HL-60 (cell line): ENCODE measurements at regions not wholly inside any gene's neighbourhood (a gene's known extent, or its start where the extent isn't known, plus 50 kb on each side); places are given as distances from the start of the nearest gene placed in this dataset.

Experiments used
- DNase-seq, 2 experiments: peaks; one replicate each; pipeline ENCODE4 v3.0.0-alpha.2; 2010 to 2020; ENCODE audit warnings: low read depth in 1 of 2, low spot score in 1 of 2
- H3K27ac ChIP-seq: fragments of 250-450 bp; sonication (Bioruptor Pico); replicated peaks from 2 replicates; pipeline ENCODE4 v1.5.1; 2020; ENCODE audit warnings: mild to moderate bottlenecking, moderate library complexity
- H3K27me3 ChIP-seq: fragments of 250-450 bp; sonication (Bioruptor Pico); 2 replicates; pipeline ENCODE4 v1.5.1; 2021; ENCODE audit warnings: mild to moderate bottlenecking, moderate library complexity; ENCODE audit not compliant: insufficient read depth, poor library complexity, severe bottlenecking
- H3K4me3 ChIP-seq: replicated peaks from 2 replicates; pipeline ENCODE4 v1.5.1; 2011; ENCODE audit warnings: mild to moderate bottlenecking, control low read depth, low read length; ENCODE audit not compliant: insufficient read depth
- GABPA ChIP-seq: IDR thresholded peaks from 2 replicates; pipeline ENCODE4 v1.6.1; 2012; ENCODE audit warnings: low read depth
- POLR2AphosphoS5 ChIP-seq: IDR thresholded peaks from 2 replicates; pipeline ENCODE4 v1.6.1; 2012; ENCODE audit warnings: low read depth
- SPI1 ChIP-seq: IDR thresholded peaks from 2 replicates; pipeline ENCODE4 v1.6.1; 2012; ENCODE audit warnings: low read depth, mild to moderate bottlenecking, borderline replicate concordance
- TF ChIP-seq, protein P1 (sequence below): IDR thresholded peaks from 2 replicates; pipeline ENCODE4 v1.6.1; 2012; ENCODE audit warnings: low read depth; ENCODE audit not compliant: insufficient replicate concordance
- TF ChIP-seq, protein P2 (sequence below): IDR thresholded peaks from one replicate; pipeline ENCODE4 v1.5.1; 2011; ENCODE audit warnings: low read length, control low read depth, inconsistent platforms; ENCODE audit not compliant: insufficient read depth

DNA sequence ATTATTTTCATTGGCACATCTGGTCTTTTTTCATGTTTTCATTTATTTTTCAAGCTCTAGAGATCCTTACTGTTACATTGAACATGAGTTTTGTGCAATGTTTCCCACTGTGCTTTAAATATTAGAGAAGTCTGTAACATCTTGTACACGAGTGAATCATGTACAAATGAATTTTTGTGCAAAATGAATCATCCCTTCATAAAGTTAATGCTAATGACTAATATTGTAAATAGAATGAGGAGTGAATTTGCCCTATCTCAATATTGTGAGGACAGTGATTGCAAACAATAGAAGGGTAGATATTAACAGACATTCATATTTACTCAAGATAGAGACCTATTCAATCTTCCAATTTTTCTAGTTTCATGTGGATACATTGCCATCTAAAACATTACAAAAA, 463.3 kb upstream of the FOXG1 start:
- H3K27me3 ChIP-seq, result no peaks in the 10 kb centered on the region
- H3K4me3 ChIP-seq, result no peak overlapping the region
- TF ChIP-seq, protein P1, sequence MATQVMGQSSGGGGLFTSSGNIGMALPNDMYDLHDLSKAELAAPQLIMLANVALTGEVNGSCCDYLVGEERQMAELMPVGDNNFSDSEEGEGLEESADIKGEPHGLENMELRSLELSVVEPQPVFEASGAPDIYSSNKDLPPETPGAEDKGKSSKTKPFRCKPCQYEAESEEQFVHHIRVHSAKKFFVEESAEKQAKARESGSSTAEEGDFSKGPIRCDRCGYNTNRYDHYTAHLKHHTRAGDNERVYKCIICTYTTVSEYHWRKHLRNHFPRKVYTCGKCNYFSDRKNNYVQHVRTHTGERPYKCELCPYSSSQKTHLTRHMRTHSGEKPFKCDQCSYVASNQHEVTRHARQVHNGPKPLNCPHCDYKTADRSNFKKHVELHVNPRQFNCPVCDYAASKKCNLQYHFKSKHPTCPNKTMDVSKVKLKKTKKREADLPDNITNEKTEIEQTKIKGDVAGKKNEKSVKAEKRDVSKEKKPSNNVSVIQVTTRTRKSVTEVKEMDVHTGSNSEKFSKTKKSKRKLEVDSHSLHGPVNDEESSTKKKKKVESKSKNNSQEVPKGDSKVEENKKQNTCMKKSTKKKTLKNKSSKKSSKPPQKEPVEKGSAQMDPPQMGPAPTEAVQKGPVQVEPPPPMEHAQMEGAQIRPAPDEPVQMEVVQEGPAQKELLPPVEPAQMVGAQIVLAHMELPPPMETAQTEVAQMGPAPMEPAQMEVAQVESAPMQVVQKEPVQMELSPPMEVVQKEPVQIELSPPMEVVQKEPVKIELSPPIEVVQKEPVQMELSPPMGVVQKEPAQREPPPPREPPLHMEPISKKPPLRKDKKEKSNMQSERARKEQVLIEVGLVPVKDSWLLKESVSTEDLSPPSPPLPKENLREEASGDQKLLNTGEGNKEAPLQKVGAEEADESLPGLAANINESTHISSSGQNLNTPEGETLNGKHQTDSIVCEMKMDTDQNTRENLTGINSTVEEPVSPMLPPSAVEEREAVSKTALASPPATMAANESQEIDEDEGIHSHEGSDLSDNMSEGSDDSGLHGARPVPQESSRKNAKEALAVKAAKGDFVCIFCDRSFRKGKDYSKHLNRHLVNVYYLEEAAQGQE, result no peak
- TF ChIP-seq POLR2AphosphoS5 (no peak), GABPA (no peak), SPI1 (no peak)
- TF ChIP-seq, protein P2, sequence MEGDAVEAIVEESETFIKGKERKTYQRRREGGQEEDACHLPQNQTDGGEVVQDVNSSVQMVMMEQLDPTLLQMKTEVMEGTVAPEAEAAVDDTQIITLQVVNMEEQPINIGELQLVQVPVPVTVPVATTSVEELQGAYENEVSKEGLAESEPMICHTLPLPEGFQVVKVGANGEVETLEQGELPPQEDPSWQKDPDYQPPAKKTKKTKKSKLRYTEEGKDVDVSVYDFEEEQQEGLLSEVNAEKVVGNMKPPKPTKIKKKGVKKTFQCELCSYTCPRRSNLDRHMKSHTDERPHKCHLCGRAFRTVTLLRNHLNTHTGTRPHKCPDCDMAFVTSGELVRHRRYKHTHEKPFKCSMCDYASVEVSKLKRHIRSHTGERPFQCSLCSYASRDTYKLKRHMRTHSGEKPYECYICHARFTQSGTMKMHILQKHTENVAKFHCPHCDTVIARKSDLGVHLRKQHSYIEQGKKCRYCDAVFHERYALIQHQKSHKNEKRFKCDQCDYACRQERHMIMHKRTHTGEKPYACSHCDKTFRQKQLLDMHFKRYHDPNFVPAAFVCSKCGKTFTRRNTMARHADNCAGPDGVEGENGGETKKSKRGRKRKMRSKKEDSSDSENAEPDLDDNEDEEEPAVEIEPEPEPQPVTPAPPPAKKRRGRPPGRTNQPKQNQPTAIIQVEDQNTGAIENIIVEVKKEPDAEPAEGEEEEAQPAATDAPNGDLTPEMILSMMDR, result no peak
- no peak overlapping the region for H3K27ac ChIP-seq
- DNase-seq, result no peak

DNA sequence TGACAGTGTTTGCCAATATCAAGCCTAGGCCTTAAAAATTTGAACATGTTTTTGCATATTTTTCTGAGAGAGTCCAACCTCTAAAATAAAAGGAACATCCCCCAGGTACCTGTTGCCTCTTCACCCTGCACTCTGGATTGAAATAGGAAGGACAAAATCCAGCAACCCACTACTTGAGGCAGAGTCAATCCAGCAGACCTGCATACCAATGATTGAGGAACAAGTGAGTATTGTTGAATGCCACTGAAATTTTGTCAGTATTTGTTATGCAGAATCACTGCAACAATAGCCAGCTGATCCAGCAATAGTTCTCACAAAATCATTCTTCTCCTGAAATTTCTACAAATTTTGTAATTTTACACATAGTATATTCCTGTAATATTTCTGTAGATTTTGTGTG, 460.6 kb upstream of the FOXG1 start:
- H3K27ac ChIP-seq, result no peak overlapping the region
- DNase-seq, result no peak
- no peaks in the 10 kb centered on the region for H3K27me3 ChIP-seq
- TF ChIP-seq, protein P1, result no peak
- TF ChIP-seq POLR2AphosphoS5, result no peak
- no peak for TF ChIP-seq SPI1
- TF ChIP-seq, protein P2, result no peak
- no peak for TF ChIP-seq GABPA
- H3K4me3 ChIP-seq, result no peak overlapping the region

DNA sequence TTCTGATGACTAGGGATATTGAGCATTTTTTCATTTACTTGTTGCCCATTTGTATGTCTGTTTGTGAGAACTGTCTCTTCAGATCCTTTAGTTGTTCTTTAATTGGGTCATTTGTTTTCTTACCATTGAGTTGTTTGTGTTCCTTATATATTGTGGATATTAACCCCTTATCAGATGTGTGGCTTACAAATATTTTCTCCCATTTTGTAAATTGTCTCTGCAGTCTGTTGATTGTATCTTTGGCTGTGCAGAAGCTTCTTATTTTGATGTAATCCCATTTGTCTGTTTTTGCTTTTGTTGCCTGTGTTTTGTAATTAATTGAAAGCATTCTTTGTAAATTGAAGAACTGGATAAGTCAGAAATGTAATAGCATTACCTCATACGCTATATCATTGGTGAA, 459.1 kb upstream of the FOXG1 start:
- DNase-seq, result no peak
- Histone ChIP-seq H3K27ac (no peak overlapping the region), H3K4me3 (no peak overlapping the region), H3K27me3 (no peaks in the 10 kb centered on the region)
- TF ChIP-seq POLR2AphosphoS5, result no peak
- TF ChIP-seq, protein P1, result no peak

DNA sequence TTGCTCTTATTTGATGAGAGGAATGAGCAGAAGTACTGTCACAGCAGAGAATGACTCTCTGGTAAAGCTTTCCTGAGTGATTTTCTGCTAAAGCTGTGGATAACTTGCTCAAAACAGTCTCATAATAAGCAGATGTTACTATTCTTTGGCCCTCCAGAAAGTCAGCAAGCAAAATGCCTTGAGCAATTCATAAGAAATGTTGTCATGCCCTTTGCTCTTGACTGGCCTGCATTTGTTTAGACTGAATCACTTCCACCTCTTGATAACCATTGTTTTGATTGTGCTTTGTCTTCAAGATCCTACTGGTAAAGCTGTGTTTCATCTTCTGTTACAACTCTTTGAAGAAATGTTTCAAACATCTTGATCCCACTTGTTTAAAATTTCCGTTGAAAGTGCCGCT, 457.9 kb upstream of the FOXG1 start:
- no peak overlapping the region for H3K27ac ChIP-seq
- H3K27me3 ChIP-seq, result no peaks in the 10 kb centered on the region
- no peak overlapping the region for H3K4me3 ChIP-seq
- no peak for DNase-seq
- TF ChIP-seq, protein P2, result no peak
- TF ChIP-seq GABPA (no peak), SPI1 (no peak), POLR2AphosphoS5 (no peak)
- TF ChIP-seq, protein P1, result no peak
